ENCODE measurements at regions not wholly inside any gene's neighbourhood (a gene's known extent, or its start where the extent isn't known, plus 50 kb on each side); places are given as distances from the start of the nearest gene placed in this dataset.

DNA sequence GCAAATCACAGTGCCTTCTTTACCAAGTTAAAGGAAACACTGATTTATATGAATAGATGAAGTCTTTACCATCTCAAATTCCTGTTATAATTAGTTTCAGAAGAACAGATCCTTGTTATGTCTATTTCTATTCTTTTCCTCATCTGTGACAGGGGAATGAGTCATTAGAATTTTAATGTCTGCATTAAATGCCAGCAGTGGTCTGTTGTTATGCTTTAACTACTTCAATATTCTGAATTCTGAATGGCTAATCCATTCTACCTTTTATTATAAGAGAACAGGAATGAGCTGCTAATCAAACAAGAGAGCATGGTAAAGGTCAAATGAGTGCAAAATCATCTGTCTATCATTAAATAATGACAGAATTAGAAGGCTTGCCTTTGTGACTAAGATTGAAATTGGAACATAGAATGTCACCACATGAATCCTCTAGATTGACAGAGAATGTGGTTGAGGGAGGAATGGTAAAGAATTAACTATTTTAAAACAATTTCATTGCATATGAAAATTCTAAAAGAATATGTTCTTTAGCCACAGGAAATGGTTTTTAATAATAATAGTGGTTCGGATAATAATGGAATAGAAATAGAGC lies 935.5 kb downstream of the ADGRL3 start:
- no peak overlapping the region for H2BK15ac ChIP-seq (ENCODE audit: low read depth, low read length)
- no peak overlapping the region for H2AK9ac ChIP-seq (replicated peaks; ENCODE audit: low read depth, low read length, poor library complexity)
- H3K18ac ChIP-seq (ENCODE audit: low read depth, low read length) = no peak overlapping the region
- no CpG with 5 or more reads among the region's 1 CpG for WGBS, 2 experiments (ENCODE audit: extremely low coverage in 2 of 2, insufficient read length in 1 of 2)
- ATAC-seq (ENCODE audit: low read depth) (no peak), DNase-seq (no peak)
- H2BK20ac ChIP-seq (ENCODE audit: low read depth, low read length) = no peak overlapping the region
- peaks cover 3% of the 10 kb centered on the region; the same call in 1 of the 2 replicates for H3K9me3 ChIP-seq (ENCODE audit: control insufficient read depth, insufficient read depth, low read length)
- no TSS peak for BruUV-seq (replicated peaks)
- H3K4ac ChIP-seq (ENCODE audit: low read depth, low read length) = no peak overlapping the region
- no peak overlapping the region for H2AFZ ChIP-seq (replicated peaks; ENCODE audit: low read length, poor library complexity)
- no peak overlapping the region for H3K27ac ChIP-seq (ENCODE audit: insufficient read depth, low read length)
- no peak overlapping the region for H3K9ac ChIP-seq (ENCODE audit: low read depth, low read length)
- H4K91ac ChIP-seq (ENCODE audit: insufficient read depth, low read depth, low read length) = no peak overlapping the region
- H2BK120ac ChIP-seq (ENCODE audit: low read depth, low read length) = no peak overlapping the region
- no peak overlapping the region for H3K4me3 ChIP-seq (ENCODE audit: insufficient read depth, low read depth, low read length)
- CTCF ChIA-PET = no interaction called here
- H3K23ac ChIP-seq (ENCODE audit: low read depth, low read length) = no peak overlapping the region
- no peaks in the 10 kb centered on the region for H3K36me3 ChIP-seq (ENCODE audit: control insufficient read depth, insufficient read depth, low read length)
- intact Hi-C loops (cut with micrococcal nuclease) = no loop called here
- no peaks in the 10 kb centered on the region for H4K20me1 ChIP-seq (ENCODE audit: insufficient read depth, low read length)
- no peaks in the 10 kb centered on the region for H3K4me1 ChIP-seq (ENCODE audit: control insufficient read depth, insufficient read depth, low read length)
- H3K79me1 ChIP-seq (ENCODE audit: low read depth in 1 of 2, low read length in 2 of 2) = no peaks in the 10 kb centered on the region
- no peaks in the 10 kb centered on the region for H3K9me1 ChIP-seq (ENCODE audit: insufficient read depth, low read length)
- H3K27me3 ChIP-seq (ENCODE audit: control insufficient read depth, insufficient read depth, low read length) = no peaks in the 10 kb centered on the region
- H2BK5ac ChIP-seq (ENCODE audit: low read depth, low read length, poor library complexity, severe bottlenecking) = no peak overlapping the region
- H3K14ac ChIP-seq (replicated peaks; ENCODE audit: low read depth, low read length) = no peak overlapping the region
- no peak overlapping the region for H4K5ac ChIP-seq (ENCODE audit: low read depth, low read length)
- no peak overlapping the region for H3K4me2 ChIP-seq (ENCODE audit: low read depth, low read length)
- in situ Hi-C loops (cut with MboI; ENCODE audit: low sequenced_read_pairs) = no loop called here
- dilution Hi-C loops (cut with HindIII; ENCODE audit: low sequenced_read_pairs, unreplicated experiment) = no loop called here
- H2AK5ac ChIP-seq (ENCODE audit: low read depth, low read length) = no peak overlapping the region
- H3K56ac ChIP-seq (ENCODE audit: extremely low read depth, insufficient read depth, low read length) = no peak overlapping the region
- TF ChIP-seq MXI1 (IDR thresholded peaks at IDR 0.05; ENCODE audit: borderline replicate concordance, low read depth, low read length) = no peak
- TF ChIP-seq POLR2A (IDR thresholded peaks at IDR 0.05; ENCODE audit: low read depth, low read length) = no peak
- TF ChIP-seq NFE2L2 (IDR thresholded peaks at IDR 0.05; ENCODE audit: low read depth, low read length) = no peak
- TF ChIP-seq RCOR1 (IDR thresholded peaks at IDR 0.05; ENCODE audit: insufficient replicate concordance, low read length) = no peak
- no peak for TF ChIP-seq SMC3 (IDR thresholded peaks at IDR 0.05; ENCODE audit: low read depth, low read length)
- TF ChIP-seq, protein P1, sequence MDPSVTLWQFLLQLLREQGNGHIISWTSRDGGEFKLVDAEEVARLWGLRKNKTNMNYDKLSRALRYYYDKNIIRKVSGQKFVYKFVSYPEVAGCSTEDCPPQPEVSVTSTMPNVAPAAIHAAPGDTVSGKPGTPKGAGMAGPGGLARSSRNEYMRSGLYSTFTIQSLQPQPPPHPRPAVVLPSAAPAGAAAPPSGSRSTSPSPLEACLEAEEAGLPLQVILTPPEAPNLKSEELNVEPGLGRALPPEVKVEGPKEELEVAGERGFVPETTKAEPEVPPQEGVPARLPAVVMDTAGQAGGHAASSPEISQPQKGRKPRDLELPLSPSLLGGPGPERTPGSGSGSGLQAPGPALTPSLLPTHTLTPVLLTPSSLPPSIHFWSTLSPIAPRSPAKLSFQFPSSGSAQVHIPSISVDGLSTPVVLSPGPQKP (IDR thresholded peaks at IDR 0.05; ENCODE audit: borderline replicate concordance, low read depth, low read length) = no peak
- TF ChIP-seq FOS (IDR thresholded peaks at IDR 0.05; ENCODE audit: low read depth, low read length) = no peak
- TF ChIP-seq RFX5 (IDR thresholded peaks at IDR 0.05; ENCODE audit: low read depth, low read length) = no peak
- TF ChIP-seq CEBPB (IDR thresholded peaks at IDR 0.05; ENCODE audit: low read depth, low read length) = no peak
- TF ChIP-seq MAZ (IDR thresholded peaks at IDR 0.05; ENCODE audit: borderline replicate concordance, low read depth, low read length) = no peak
- no peak overlapping the region for H4K8ac ChIP-seq (ENCODE audit: low read depth in 2 of 2, low read length in 2 of 2)
- POLR2A ChIA-PET (ENCODE audit: unreplicated experiment) = no interaction called here

Measured in IMR-90 (cell line).